ENCODE measurements at regions not wholly inside any gene's neighbourhood (a gene's known extent, or its start where the extent isn't known, plus 50 kb on each side); places are given as distances from the start of the nearest gene placed in this dataset.

- Histone ChIP-seq H3K4me3 (ENCODE audit: low read length) (no peak overlapping the region), H3K9ac (ENCODE audit: low read length) (no peak overlapping the region), H2AFZ (ENCODE audit: low read depth, low read length) (no peak overlapping the region), H3K4me2 (ENCODE audit: low read length) (no peak overlapping the region), H3K9me3 (ENCODE audit: insufficient read depth, low read length) (no peaks in the 10 kb centered on the region), H3K36me3 (replicated peaks; ENCODE audit: low read depth, low read length) (no peaks in the 10 kb centered on the region), H3K27me3 (ENCODE audit: low read depth, low read length) (no peaks in the 10 kb centered on the region), H3K27ac (ENCODE audit: low read length) (no peak overlapping the region), H3K4me1 (ENCODE audit: low read length) (no peaks in the 10 kb centered on the region), H3K79me2 (ENCODE audit: low read length) (no peaks in the 10 kb centered on the region), H4K20me1 (ENCODE audit: insufficient read depth, low read length) (no peaks in the 10 kb centered on the region)
- TF ChIP-seq CTCF (IDR thresholded peaks at IDR 0.05; ENCODE audit: low read depth, low read length), result no peak
- no peak for TF ChIP-seq EZH2phosphoT487 (IDR thresholded peaks at IDR 0.05; ENCODE audit: low read depth)
Measured at GRCh38 chr17:73829676-73830280, 185.5 kb upstream of the SDK2 start.

DNA sequence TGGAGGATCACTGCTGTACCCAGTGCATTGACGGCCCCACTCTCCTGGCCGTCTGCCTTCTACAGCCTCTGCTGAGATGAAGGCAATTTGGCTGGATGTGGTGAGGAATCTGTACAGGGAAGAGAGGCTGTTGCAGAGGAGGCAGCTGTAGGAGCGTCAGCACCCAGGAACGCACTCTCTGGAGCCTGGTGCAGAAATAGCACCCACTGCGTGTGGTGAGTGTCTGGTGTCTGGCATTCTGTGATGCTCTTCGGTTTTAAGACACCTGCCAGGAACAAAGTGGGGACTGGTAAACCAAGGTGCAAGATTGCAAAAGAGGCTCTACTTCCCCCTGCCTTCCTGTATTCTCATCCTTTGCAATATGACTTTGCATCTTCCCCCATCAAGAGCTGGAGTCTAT lies 187.5 kb upstream of the SDK2 start:
- no peak overlapping the region for H3K9ac ChIP-seq (ENCODE audit: low read length)
- no peaks in the 10 kb centered on the region for H3K79me2 ChIP-seq (ENCODE audit: low read length)
- TF ChIP-seq CTCF (IDR thresholded peaks at IDR 0.05; ENCODE audit: low read depth, low read length) (no peak), EZH2phosphoT487 (IDR thresholded peaks at IDR 0.05; ENCODE audit: low read depth) (no peak)
- H3K9me3 ChIP-seq (ENCODE audit: insufficient read depth, low read length), result no peaks in the 10 kb centered on the region
- H3K4me3 ChIP-seq (ENCODE audit: low read length), result no peak overlapping the region
- H3K4me1 ChIP-seq (ENCODE audit: low read length), result no peaks in the 10 kb centered on the region
- no peak overlapping the region for H2AFZ ChIP-seq (ENCODE audit: low read depth, low read length)
- H3K27ac ChIP-seq (ENCODE audit: low read length), result no peak overlapping the region
- H3K27me3 ChIP-seq (ENCODE audit: low read depth, low read length), result no peaks in the 10 kb centered on the region; the same call in 1 of the 2 replicates
- H3K36me3 ChIP-seq (replicated peaks; ENCODE audit: low read depth, low read length), result no peaks in the 10 kb centered on the region
- H4K20me1 ChIP-seq (ENCODE audit: insufficient read depth, low read length), result no peaks in the 10 kb centered on the region
- no peak overlapping the region for H3K4me2 ChIP-seq (ENCODE audit: low read length)

GRCh38 chr17:73833775-73834488 lies 189.7 kb upstream of the SDK2 start:
- no peaks in the 10 kb centered on the region for H4K20me1 ChIP-seq (ENCODE audit: insufficient read depth, low read length)
- H3K4me3 ChIP-seq (ENCODE audit: low read length), result no peak overlapping the region
- no peaks in the 10 kb centered on the region for H3K79me2 ChIP-seq (ENCODE audit: low read length)
- H3K27ac ChIP-seq (ENCODE audit: low read length), result no peak overlapping the region
- no peaks in the 10 kb centered on the region for H3K9me3 ChIP-seq (ENCODE audit: insufficient read depth, low read length)
- no peak overlapping the region for H3K4me2 ChIP-seq (ENCODE audit: low read length)
- TF ChIP-seq EZH2phosphoT487 (IDR thresholded peaks at IDR 0.05; ENCODE audit: low read depth) (no peak), CTCF (IDR thresholded peaks at IDR 0.05; ENCODE audit: low read depth, low read length) (no peak)
- no peaks in the 10 kb centered on the region for H3K4me1 ChIP-seq (ENCODE audit: low read length)
- no peak overlapping the region for H3K9ac ChIP-seq (ENCODE audit: low read length)
- H3K36me3 ChIP-seq (replicated peaks; ENCODE audit: low read depth, low read length), result no peaks in the 10 kb centered on the region
- H2AFZ ChIP-seq (ENCODE audit: low read depth, low read length), result no peak overlapping the region
- peaks cover 3% of the 10 kb centered on the region; the same call in 1 of the 2 replicates for H3K27me3 ChIP-seq (ENCODE audit: low read depth, low read length)

- Histone ChIP-seq H3K4me2 (ENCODE audit: low read length) (no peak overlapping the region), H2AFZ (ENCODE audit: low read depth, low read length) (no peak overlapping the region), H3K9me3 (ENCODE audit: insufficient read depth, low read length) (no peaks in the 10 kb centered on the region), H3K79me2 (ENCODE audit: low read length) (no peaks in the 10 kb centered on the region), H3K4me1 (ENCODE audit: low read length) (no peaks in the 10 kb centered on the region), H3K36me3 (replicated peaks; ENCODE audit: low read depth, low read length) (no peaks in the 10 kb centered on the region), H3K27me3 (ENCODE audit: low read depth, low read length) (peaks cover 3% of the 10 kb centered on the region; the same call in 1 of the 2 replicates), H3K9ac (ENCODE audit: low read length) (no peak overlapping the region), H3K4me3 (ENCODE audit: low read length) (no peak overlapping the region), H4K20me1 (ENCODE audit: insufficient read depth, low read length) (no peaks in the 10 kb centered on the region), H3K27ac (ENCODE audit: low read length) (no peak overlapping the region)
- TF ChIP-seq EZH2phosphoT487 (IDR thresholded peaks at IDR 0.05; ENCODE audit: low read depth) (no peak), CTCF (IDR thresholded peaks at IDR 0.05; ENCODE audit: low read depth, low read length) (no peak)
Measured at GRCh38 chr17:73834684-73835343, 190.6 kb upstream of the SDK2 start.

Measured in OCI-LY3 (cell line).